SU-DHL-6 (cell line): ENCODE measurements at regions not wholly inside any gene's neighbourhood (a gene's known extent, or its start where the extent isn't known, plus 50 kb on each side); places are given as distances from the start of the nearest gene placed in this dataset.

Experiments used
- H2AFZ ChIP-seq: fragments of 200-600 bp; sonication (generic); 2 replicates; pipeline ENCODE4 v1.6.1; 2014; ENCODE audit warnings: low read depth, mild to moderate bottlenecking, moderate library complexity, mixed read lengths, antibody characterized with exemption, low read length; ENCODE audit not compliant: severe bottlenecking
- H3F3A ChIP-seq: fragments of 200-600 bp; shearing (Covaris generic); 2 replicates; pipeline ENCODE4 v1.6.0; 2016; ENCODE audit warnings: antibody characterized with exemption, mild to moderate bottlenecking; ENCODE audit not compliant: insufficient read depth
- H3K27ac ChIP-seq: fragments of 200-600 bp; sonication (generic); 2 replicates; pipeline ENCODE4 v1.5.1; 2016; ENCODE audit warnings: low read depth, mild to moderate bottlenecking, low read length, moderate library complexity, mixed read lengths
- H3K27me3 ChIP-seq: fragments of 200-600 bp; sonication (generic), shearing (Covaris generic); 2 replicates; pipeline ENCODE4 v1.6.0; 2014; ENCODE audit warnings: mild to moderate bottlenecking, low read length
- H3K36me3 ChIP-seq: fragments of 200-600 bp; sonication (generic); 2 replicates; pipeline ENCODE4 v1.6.1; 2014; ENCODE audit warnings: mild to moderate bottlenecking, low read length, mixed read lengths
- H3K4me2 ChIP-seq: fragments of 300-600, 200-600 bp; shearing (Covaris generic), sonication (generic); 2 replicates; pipeline ENCODE4 v1.6.0; 2014; ENCODE audit warnings: low read length, low read depth, mild to moderate bottlenecking; ENCODE audit not compliant: poor library complexity, severe bottlenecking
- H3K4me3 ChIP-seq: fragments of 200-600 bp; sonication (generic); 2 replicates; pipeline ENCODE4 v1.5.1; 2014; ENCODE audit warnings: antibody characterized with exemption, low read length, mild to moderate bottlenecking, mixed read lengths; ENCODE audit not compliant: insufficient read depth, poor library complexity, severe bottlenecking
- H3K79me2 ChIP-seq: fragments of 200-600 bp; sonication (generic); 2 replicates; pipeline ENCODE4 v1.6.1; 2014; ENCODE audit warnings: mild to moderate bottlenecking, low read length, moderate library complexity; ENCODE audit not compliant: insufficient read depth
- H3K9ac ChIP-seq: fragments of 200-600 bp; sonication (generic); 2 replicates; pipeline ENCODE4 v1.7.0; 2014; ENCODE audit warnings: mild to moderate bottlenecking, low read length
- H3K9me2 ChIP-seq: fragments of 200-600 bp; sonication (generic); replicated peaks from 2 replicates; pipeline ENCODE4 v1.6.1; 2014; ENCODE audit warnings: low read length; ENCODE audit not compliant: insufficient read depth
- H3K9me3 ChIP-seq: fragments of 200-600 bp; sonication (generic); 2 replicates; pipeline ENCODE4 v1.6.1; 2014; ENCODE audit warnings: low read length, mixed read lengths; ENCODE audit not compliant: insufficient read depth
- H4K20me1 ChIP-seq: fragments of 200-600 bp; sonication (generic); 2 replicates; pipeline ENCODE4 v1.6.1; 2014; ENCODE audit warnings: low read depth, mild to moderate bottlenecking, antibody characterized with exemption, low read length, moderate library complexity, mixed read lengths
- CTCF ChIP-seq: fragments of 200-600 bp; sonication (generic); IDR thresholded peaks from one replicate; pipeline ENCODE4 v1.5.1; 2017; ENCODE audit warnings: antibody characterized with exemption, mild to moderate bottlenecking, low read length, moderate library complexity; ENCODE audit not compliant: insufficient read depth, poor library complexity, severe bottlenecking
- EZH2phosphoT487 ChIP-seq: fragments of 200-600 bp; sonication (generic), shearing (Covaris generic); conservative IDR thresholded peaks from 2 replicates; pipeline ENCODE4 v1.6.1; 2018; ENCODE audit warnings: mild to moderate bottlenecking, antibody characterized with exemption, low read length, moderate library complexity, mixed read lengths

- Histone ChIP-seq H3K27ac (no peak overlapping the region), H3F3A (no peaks in the 10 kb centered on the region), H3K4me2 (no peak overlapping the region), H2AFZ (no peak overlapping the region), H3K9me3 (no peaks in the 10 kb centered on the region), H3K4me3 (no peak overlapping the region), H4K20me1 (no peaks in the 10 kb centered on the region), H3K9me2 (no peaks in the 10 kb centered on the region), H3K36me3 (no peaks in the 10 kb centered on the region), H3K27me3 (no peaks in the 10 kb centered on the region), H3K9ac (no peak overlapping the region), H3K79me2 (no peaks in the 10 kb centered on the region)
- TF ChIP-seq EZH2phosphoT487 (no peak), CTCF (no peak)
These were observed 477.2 kb upstream of the CFAP20DC start for GRCh38 chr3:59526999-59527398.

- Histone ChIP-seq H3K4me3 (no peak overlapping the region), H3K27me3 (no peaks in the 10 kb centered on the region), H3K27ac (no peak overlapping the region), H3K9me2 (no peaks in the 10 kb centered on the region), H3K4me2 (no peak overlapping the region), H2AFZ (no peak overlapping the region), H3K79me2 (no peaks in the 10 kb centered on the region), H3F3A (no peaks in the 10 kb centered on the region), H3K9me3 (no peaks in the 10 kb centered on the region), H3K36me3 (no peaks in the 10 kb centered on the region), H3K9ac (no peak overlapping the region), H4K20me1 (no peaks in the 10 kb centered on the region)
- TF ChIP-seq EZH2phosphoT487 = no peak
These were observed 472.7 kb upstream of the CFAP20DC start for GRCh38 chr3:59522550-59522949.

GRCh38 chr3:59519094-59519493 is 469.3 kb upstream of the CFAP20DC start:
- Histone ChIP-seq H4K20me1 (no peaks in the 10 kb centered on the region), H3K9ac (no peak overlapping the region), H3K27ac (no peak overlapping the region), H3K4me2 (no peak overlapping the region), H3K9me3 (no peaks in the 10 kb centered on the region), H2AFZ (no peak overlapping the region), H3K4me3 (no peak overlapping the region), H3K9me2 (no peaks in the 10 kb centered on the region), H3K27me3 (no peaks in the 10 kb centered on the region), H3K36me3 (no peaks in the 10 kb centered on the region), H3F3A (no peaks in the 10 kb centered on the region), H3K79me2 (no peaks in the 10 kb centered on the region)
- TF ChIP-seq EZH2phosphoT487 = no peak
- TF ChIP-seq CTCF = no peak

- H3K79me2 ChIP-seq = no peaks in the 10 kb centered on the region
- no peaks in the 10 kb centered on the region for H3K27me3 ChIP-seq
- no peaks in the 10 kb centered on the region for H3K9me2 ChIP-seq
- no peaks in the 10 kb centered on the region for H3F3A ChIP-seq
- no peak overlapping the region for H2AFZ ChIP-seq
- no peak overlapping the region for H3K4me3 ChIP-seq
- no peaks in the 10 kb centered on the region for H4K20me1 ChIP-seq
- TF ChIP-seq EZH2phosphoT487 = no peak
- TF ChIP-seq CTCF = no peak
- H3K36me3 ChIP-seq = no peaks in the 10 kb centered on the region
- H3K4me2 ChIP-seq = no peak overlapping the region
- H3K27ac ChIP-seq = no peak overlapping the region
- H3K9me3 ChIP-seq = no peaks in the 10 kb centered on the region
- H3K9ac ChIP-seq = no peak overlapping the region
These were observed 468.6 kb upstream of the CFAP20DC start for GRCh38 chr3:59518283-59519055.
